Heart left ventricle (tissue), 13 donors: ENCODE measurements at regions not wholly inside any gene's neighbourhood (a gene's known extent, or its start where the extent isn't known, plus 50 kb on each side); places are given as distances from the start of the nearest gene placed in this dataset.

Source experiments
- POLR2A ChIP-seq, 2 donors: fragments of 450-650 bp; IDR thresholded peaks; one replicate each; pipeline ENCODE4 v1.6.1; 2017; ENCODE audit warnings: antibody characterized with exemption in 2 of 2, mild to moderate bottlenecking in 2 of 2, moderate library complexity in 2 of 2
- TF ChIP-seq, protein P1 (sequence below), 12 donors: fragments of 200-600 bp; sonication (generic) in 4 of 12; IDR thresholded peaks; one replicate each; pipeline versions ENCODE4 v1.5.0 to v1.8.0; 2018 to 2022; ENCODE audit warnings: antibody characterized with exemption in 12 of 12, mild to moderate bottlenecking in 5 of 12
- donor health status: ischemic (EF 13 %, LVEDD 7.1; RV severe dilation, severe dysfunction).
- donor health status: DM: no; HTN: yes; CAD: no.
- donor health status: DM: no; HTN: no; CAD: no.
- donor health status: ischemic (EF 25% LVEDD 6.9; RV normal size, moderate dysfunction).
- donor health status: ischemic (EF 25% LVEDD 5.7; RV mildly dilated, moderate dysfunction).
- donor health status: ischemic (EF 35%, LVEDD 5.7; RV mildly dilated, moderate dysfunction).
- donor health status: nonischemic (EF 11% LVEDD 7.7; RV severe dilation, severe dysfunction).
- donor health status: DM: yes; HTN: yes; CAD: no.
- donor health status: PGD.
- donor health status: ischemic (EF 29% LVEDD 5.4; RV normal size, mild dysfunction).
- donor health status: nonischemic (EF 23%, LVEDD 6.1; RV moderate dilation, normal function).

DNA sequence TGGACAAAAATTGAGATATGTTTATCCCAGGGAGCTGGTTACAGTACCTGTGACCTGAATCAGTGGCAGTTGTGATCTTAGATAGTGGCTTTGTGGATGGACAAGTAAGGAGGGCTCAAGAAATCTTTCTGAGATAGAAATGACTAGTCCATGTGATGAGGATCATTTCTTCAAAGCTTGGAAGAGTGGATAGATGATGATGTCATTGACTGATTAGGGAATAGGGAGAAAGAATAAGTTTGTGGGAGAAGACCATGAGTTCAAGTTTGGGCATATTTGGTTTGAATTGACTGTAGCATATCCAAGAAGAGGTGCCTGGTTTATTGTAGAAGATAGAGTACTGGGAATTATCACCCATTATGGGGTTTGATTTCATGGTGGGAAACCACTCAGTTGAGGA lies 336.7 kb upstream of the PRICKLE1 start:
- TF ChIP-seq, protein P1, sequence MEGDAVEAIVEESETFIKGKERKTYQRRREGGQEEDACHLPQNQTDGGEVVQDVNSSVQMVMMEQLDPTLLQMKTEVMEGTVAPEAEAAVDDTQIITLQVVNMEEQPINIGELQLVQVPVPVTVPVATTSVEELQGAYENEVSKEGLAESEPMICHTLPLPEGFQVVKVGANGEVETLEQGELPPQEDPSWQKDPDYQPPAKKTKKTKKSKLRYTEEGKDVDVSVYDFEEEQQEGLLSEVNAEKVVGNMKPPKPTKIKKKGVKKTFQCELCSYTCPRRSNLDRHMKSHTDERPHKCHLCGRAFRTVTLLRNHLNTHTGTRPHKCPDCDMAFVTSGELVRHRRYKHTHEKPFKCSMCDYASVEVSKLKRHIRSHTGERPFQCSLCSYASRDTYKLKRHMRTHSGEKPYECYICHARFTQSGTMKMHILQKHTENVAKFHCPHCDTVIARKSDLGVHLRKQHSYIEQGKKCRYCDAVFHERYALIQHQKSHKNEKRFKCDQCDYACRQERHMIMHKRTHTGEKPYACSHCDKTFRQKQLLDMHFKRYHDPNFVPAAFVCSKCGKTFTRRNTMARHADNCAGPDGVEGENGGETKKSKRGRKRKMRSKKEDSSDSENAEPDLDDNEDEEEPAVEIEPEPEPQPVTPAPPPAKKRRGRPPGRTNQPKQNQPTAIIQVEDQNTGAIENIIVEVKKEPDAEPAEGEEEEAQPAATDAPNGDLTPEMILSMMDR (IDR thresholded peaks at IDR 0.05) = no peak
- no peak for TF ChIP-seq POLR2A (IDR thresholded peaks at IDR 0.05)
